Choroid plexus epithelial cell (primary cell): ENCODE measurements at regions not wholly inside any gene's neighbourhood (a gene's known extent, or its start where the extent isn't known, plus 50 kb on each side); places are given as distances from the start of the nearest gene placed in this dataset.
"Not testable (repeated sequence)": the region's sequence is repeated elsewhere in the genome, so short reads cannot be mapped to it uniquely, and the experiment has no call there.

Experiments used
- DNase-seq: peaks from one replicate; pipeline ENCODE4 v3.0.0-alpha.2; 2010; ENCODE audit warnings: low read depth
- H3K4me3 ChIP-seq: 2 replicates; pipeline ENCODE4 v1.5.1; 2011; ENCODE audit warnings: low read depth, mild to moderate bottlenecking, control low read depth, low read length, moderate library complexity
- CTCF ChIP-seq: conservative IDR thresholded peaks from 2 replicates; pipeline ENCODE4 v1.5.1; 2011; ENCODE audit warnings: low read depth, mild to moderate bottlenecking, control low read depth, inconsistent platforms, low read length, moderate library complexity

DNA sequence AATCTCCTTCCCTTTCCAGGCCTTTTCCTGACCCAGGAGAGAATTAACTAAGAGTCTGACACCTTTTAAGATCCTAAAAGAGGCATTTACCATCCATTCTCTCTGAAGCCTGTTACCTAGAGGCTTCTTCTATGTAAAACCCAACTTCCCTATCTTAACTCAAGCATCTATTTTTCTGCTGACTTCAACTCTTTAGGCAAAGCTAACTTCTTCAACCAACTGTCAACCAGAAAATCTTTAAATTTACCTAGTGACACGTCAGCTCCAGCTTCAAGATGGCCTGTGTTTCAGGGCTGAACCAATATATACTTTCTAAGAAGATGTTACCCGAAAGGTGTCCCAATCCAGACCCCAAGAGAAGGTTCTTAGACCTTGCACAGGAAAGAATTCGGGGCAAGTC is 492.3 kb upstream of the AUTS2 start:
- TF ChIP-seq CTCF: no peak
- H3K4me3 ChIP-seq: no peak overlapping the region
- DNase-seq: no peak

GRCh38 chr7:69106449-69106848 is 491.8 kb upstream of the AUTS2 start:
- not testable (repeated sequence) for DNase-seq, H3K4me3 ChIP-seq

GRCh38 chr7:69106946-69107345 is 491.3 kb upstream of the AUTS2 start:
- H3K4me3 ChIP-seq, DNase-seq: not testable (repeated sequence)

GRCh38 chr7:69108097-69108496 is 490.2 kb upstream of the AUTS2 start:
- no peak for DNase-seq
- TF ChIP-seq CTCF: no peak
- no peak overlapping the region for H3K4me3 ChIP-seq

GRCh38 chr7:69109246-69109645 is 489.0 kb upstream of the AUTS2 start:
- TF ChIP-seq CTCF: no peak
- no peak for DNase-seq
- H3K4me3 ChIP-seq: no peak overlapping the region

DNA sequence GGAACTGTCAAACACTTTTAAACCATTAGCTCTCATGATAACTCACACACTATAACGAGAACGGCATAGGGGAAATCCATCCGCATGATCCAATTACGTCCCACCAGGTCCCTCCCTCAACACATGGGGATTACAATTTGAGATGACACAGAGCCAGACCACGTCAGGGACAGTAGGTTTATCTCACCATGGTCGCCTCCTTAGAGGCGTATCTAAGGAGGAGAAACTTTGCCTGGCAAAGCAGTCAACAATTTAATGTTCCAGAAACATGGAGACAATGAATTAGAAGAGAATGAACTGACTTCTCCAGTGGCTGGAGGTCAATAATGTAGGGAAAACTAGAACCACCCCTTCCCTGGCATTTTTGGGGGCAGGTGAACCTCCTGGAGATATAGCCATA is 488.4 kb upstream of the AUTS2 start:
- DNase-seq: no peak
- H3K4me3 ChIP-seq: no peak overlapping the region
- no peak for TF ChIP-seq CTCF

GRCh38 chr7:69110450-69111050 is 487.7 kb upstream of the AUTS2 start:
- no peak overlapping the region for H3K4me3 ChIP-seq
- no peak for TF ChIP-seq CTCF
- DNase-seq: no peak

DNA sequence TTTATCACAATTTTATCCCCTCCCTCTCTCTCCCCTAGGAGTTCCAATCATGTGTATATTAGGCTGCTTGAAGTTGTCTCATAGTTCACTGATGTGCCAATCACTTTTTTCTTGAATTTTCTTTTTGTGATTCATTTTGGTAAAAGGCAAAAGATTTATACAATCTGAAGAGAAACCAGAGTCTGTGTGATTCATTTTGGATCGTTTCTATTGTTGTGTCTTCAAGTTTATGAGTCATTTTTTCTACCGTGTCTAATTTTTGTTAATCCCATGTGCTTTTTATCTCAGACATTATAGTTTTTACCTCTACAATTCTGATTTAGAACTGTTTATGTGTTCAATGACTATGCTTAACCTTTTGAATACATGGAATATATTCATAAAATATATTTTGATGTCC is 483.9 kb upstream of the AUTS2 start:
- DNase-seq: no peak
- no peak for TF ChIP-seq CTCF
- H3K4me3 ChIP-seq: no peak overlapping the region
